ENCODE measurements at regions not wholly inside any gene's neighbourhood (a gene's known extent, or its start where the extent isn't known, plus 50 kb on each side); places are given as distances from the start of the nearest gene placed in this dataset.
"Not testable (repeated sequence)": the region's sequence is repeated elsewhere in the genome, so short reads cannot be mapped to it uniquely, and the experiment has no call there.

DNA sequence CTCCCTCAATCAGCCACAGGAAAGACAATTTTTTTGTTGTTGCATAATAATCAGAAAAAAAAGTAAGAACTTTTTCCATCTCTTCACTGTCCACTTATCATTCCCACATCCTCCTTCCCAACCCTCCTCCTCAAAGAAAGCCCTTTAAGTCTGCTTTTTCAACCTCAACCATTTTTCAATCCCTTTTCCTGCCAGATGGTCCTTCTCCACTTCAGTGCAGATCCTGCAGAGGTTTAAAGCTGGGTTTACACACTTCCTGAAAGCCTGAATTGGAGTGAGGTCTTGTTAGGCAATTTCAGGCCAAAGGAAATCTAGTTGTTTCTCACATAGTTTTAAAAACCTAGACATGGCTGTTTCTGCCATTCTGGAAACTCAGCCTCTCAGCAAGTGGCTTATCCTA, 78.3 kb downstream of the RPL27A start:
- Mint-ChIP-seq H3K4me1 (no peaks in the 10 kb centered on the region), H3K27me3 (no peaks in the 10 kb centered on the region), H3K9me3 (no peaks in the 10 kb centered on the region), H3K27ac (no peak overlapping the region), H3K36me3 (ENCODE audit: low read depth) (no peaks in the 10 kb centered on the region), H3K4me3 (no peak overlapping the region)
- no peak for DNase-seq
- POLR2A ChIA-PET: no interaction called here
- CTCF ChIA-PET: no interaction called here

DNA sequence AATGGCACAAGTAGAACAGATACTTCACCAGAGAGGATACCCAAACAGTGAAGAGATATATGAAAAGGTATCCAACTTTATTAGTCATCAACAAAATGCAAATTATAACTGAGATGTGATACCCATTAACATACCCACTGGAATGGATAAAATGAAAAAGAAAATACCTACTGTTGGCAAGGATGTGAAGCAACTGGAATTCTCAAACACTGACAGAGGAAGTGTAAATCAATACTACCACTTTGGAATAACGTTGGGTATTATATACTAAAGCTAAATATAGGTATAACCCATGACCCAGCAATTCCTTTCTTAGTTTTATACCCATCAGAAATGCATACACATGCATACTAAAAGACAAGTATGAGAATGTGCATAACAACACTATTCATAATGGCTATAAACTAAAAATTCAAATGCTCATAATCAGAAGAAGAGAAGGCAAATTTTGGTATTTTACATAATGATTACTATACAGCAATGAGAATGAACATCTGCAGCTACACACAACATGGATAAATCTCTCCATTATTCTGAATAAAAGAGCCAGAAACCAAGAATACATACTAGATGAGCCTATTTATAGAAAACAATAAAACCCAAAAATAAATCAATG, 80.6 kb downstream of the RPL27A start:
- Mint-ChIP-seq H3K27me3 (peaks cover 2% of the 10 kb centered on the region), H3K4me1 (no peaks in the 10 kb centered on the region), H3K27ac (no peak overlapping the region), H3K36me3 (ENCODE audit: low read depth) (no peaks in the 10 kb centered on the region), H3K9me3 (no peaks in the 10 kb centered on the region), H3K4me3 (no peak overlapping the region)
- DNase-seq: no peak
- ChIA-PET CTCF (interaction anchor here (0.6 kb wide), 1 partner anchor 647 kb away, joined by 3 read pairs; no protein-coding TSS in a partner anchor), POLR2A (no interaction called here)

DNA sequence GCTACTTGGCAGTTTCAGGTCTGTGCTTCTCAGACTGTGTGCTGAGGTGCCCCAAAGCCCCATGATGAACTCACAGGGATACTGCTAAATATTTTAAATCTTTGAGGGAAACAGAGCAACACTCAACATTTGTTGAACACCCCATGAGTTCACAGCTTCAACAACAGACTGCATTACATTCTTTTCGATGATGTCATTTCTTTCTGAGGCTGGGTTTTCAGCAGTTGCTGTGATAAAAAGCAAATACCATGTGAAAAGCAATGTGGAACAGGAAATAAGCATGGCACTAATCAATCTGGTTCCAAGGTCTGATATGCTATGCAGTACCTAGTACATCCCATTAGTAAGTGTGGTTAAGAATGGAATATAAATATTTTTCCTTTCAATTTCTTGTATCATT, 82.7 kb downstream of the RPL27A start:
- no peak overlapping the region for H3K27ac Mint-ChIP-seq
- no peaks in the 10 kb centered on the region for H3K4me1 Mint-ChIP-seq
- H3K9me3 Mint-ChIP-seq: no peaks in the 10 kb centered on the region
- ChIA-PET POLR2A (no interaction called here), CTCF (interaction anchor here (1.3 kb wide), 1 partner anchor 13 kb away, joined by 7 read pairs; no protein-coding TSS in a partner anchor)
- peaks cover 2% of the 10 kb centered on the region for H3K27me3 Mint-ChIP-seq
- no peaks in the 10 kb centered on the region for H3K36me3 Mint-ChIP-seq (ENCODE audit: low read depth)
- H3K4me3 Mint-ChIP-seq: no peak overlapping the region
- DNase-seq: no peak

DNA sequence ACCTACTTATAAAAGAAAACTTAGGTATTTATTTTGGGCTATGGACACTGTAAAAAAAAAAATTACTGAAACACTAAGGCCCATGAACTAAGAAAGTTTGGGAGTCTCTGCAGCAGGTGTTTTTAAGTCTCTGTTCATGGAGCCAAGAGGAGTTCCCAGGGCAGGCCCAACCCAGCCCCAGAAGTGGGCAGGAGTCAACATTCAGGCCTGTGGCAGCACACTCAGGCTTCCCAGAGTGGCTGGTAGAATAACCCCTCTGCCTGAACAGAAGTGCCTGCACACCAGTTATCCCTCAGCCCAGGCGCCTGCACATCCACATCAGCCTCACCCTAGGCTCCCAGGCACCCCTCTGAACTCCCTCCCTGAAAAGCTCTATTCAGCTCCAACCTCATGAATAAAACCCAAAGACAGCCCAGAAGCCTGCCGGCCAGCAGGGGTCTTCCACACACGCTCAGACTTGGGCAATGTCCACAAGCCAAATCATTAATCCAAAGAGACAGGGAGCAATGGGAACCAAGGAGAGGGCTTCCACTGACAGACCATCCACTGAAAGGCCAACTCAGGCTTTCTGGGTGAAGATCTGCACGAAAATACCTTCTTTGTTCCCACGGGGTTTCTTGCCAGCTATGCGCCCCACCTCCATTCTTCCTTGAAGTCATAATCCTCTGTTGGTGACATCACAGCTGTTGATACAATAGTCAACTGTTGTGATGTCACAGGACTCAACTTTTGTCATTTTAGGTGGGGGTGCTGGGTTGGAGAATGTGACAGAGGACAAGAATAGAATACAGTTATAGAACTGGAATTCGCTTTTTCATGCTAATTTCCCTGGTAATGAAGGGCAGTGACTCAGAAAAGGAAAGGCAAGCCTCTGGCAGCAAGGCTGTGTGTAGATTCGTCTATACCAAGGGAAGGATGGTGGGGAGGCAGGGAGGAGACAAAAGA, 83.7 kb downstream of the RPL27A start:
- Mint-ChIP-seq H3K27ac (no peak overlapping the region), H3K4me3 (no peak overlapping the region), H3K27me3 (peaks cover 2% of the 10 kb centered on the region), H3K36me3 (ENCODE audit: low read depth) (no peaks in the 10 kb centered on the region), H3K4me1 (no peaks in the 10 kb centered on the region), H3K9me3 (no peaks in the 10 kb centered on the region)
- DNase-seq: no peak
- ChIA-PET POLR2A (no interaction called here), CTCF (interaction anchor here (0.6 kb wide), 1 partner anchor 1048 kb away, joined by 3 read pairs; no protein-coding TSS in a partner anchor)

DNA sequence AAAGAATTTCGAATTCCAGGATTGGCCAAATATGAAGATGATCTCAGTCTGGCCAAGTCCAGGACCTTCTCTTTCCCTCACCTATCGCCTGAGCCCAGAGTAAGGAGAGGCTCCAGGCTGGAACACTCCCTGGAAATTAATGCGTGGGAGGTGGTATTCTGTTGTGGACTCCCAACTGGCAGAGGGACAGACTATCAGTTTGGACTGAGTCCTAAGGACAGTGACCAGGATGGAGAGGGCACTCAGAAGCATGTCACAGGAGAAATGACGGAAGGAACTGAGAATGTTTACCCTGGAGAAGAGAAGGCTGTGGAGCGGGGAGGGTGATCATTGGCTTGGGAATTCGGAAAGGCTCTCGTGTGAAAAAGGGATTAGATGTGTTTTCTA, 84.4 kb downstream of the RPL27A start:
- no peak overlapping the region for H3K27ac Mint-ChIP-seq
- ChIA-PET POLR2A (no interaction called here), CTCF (no interaction called here)
- H3K4me1 Mint-ChIP-seq: no peaks in the 10 kb centered on the region
- H3K36me3 Mint-ChIP-seq (ENCODE audit: low read depth): no peaks in the 10 kb centered on the region
- H3K9me3 Mint-ChIP-seq: no peaks in the 10 kb centered on the region
- no peak overlapping the region for H3K4me3 Mint-ChIP-seq
- peaks cover 2% of the 10 kb centered on the region for H3K27me3 Mint-ChIP-seq
- no peak for DNase-seq

DNA sequence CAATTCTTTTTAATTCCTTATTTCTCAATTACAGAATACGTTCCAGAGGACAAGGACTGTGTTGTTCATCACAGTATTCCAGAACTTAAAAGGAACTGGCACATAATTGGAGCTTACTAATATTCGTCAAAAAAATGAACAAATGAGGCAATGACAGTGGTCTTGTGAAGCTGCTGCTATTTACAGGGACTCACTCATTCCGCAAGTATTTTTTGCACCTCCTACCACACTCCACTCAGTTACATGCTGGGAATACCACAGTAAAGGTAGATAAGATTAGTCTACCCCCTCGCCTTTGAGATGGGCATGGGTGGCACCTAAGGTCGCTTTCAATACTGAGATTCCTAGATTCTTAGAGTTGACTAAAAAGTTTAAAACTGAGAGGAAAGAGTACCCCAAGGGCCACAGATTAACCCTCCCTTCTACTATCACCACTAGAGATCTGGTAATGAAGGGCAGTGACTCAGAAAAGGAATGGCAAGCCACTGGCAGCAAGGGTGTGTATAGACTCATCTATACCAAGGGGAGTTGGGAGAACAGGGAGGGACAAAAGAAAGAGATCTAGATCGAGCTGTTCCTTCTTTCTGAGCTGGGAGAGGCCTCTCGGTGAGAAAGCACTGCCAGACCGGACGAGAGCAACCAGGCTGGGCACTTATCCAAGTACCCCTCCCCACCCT, 85.0 kb downstream of the RPL27A start:
- no peaks in the 10 kb centered on the region for H3K36me3 Mint-ChIP-seq (ENCODE audit: low read depth)
- H3K4me1 Mint-ChIP-seq: no peaks in the 10 kb centered on the region
- DNase-seq: no peak
- ChIA-PET POLR2A (no interaction called here), CTCF (interaction anchor here (1.6 kb wide), 1 partner anchor 10 kb away, joined by 4 read pairs; no protein-coding TSS in a partner anchor)
- no peak overlapping the region for H3K4me3 Mint-ChIP-seq
- H3K9me3 Mint-ChIP-seq: no peaks in the 10 kb centered on the region
- no peak overlapping the region for H3K27ac Mint-ChIP-seq
- peaks cover 2% of the 10 kb centered on the region for H3K27me3 Mint-ChIP-seq

DNA sequence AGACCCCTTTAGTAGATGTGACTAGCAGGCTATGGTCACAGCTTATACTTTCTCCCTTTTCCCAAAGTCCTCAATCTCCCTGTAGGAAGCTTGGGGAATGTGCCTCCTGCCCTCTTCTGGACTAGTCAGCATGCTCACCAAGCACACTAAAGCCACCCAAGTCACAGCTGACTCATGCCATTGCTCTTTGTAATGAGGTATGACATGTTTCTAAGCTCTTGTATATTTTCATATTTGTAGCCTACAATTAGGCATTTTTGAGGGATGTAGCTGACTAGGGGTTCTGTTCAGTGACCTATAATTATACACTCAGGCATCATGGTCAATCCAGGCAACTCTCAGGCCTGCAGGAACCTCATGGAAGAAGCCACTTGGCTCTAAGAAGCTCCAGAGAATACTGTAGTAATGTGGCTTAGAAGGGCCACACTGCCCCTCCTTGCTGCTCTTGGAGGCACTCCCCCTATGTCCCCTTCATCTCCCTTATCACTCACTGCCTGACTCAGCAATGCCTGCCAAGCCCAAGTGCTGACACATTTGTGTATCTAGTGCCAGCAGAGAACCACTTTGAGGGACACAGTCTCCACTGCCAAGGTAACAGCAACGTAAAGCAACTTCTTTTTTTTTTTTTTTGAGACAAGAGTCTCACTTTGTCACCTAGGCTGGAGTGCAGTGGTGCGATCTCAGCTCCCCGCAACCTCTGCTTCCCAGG, 86.2 kb downstream of the RPL27A start:
- H3K27ac Mint-ChIP-seq: no peak overlapping the region
- no peaks in the 10 kb centered on the region for H3K36me3 Mint-ChIP-seq (ENCODE audit: low read depth)
- H3K4me1 Mint-ChIP-seq: no peaks in the 10 kb centered on the region
- ChIA-PET POLR2A (no interaction called here), CTCF (interaction anchor here (1.6 kb wide), 1 partner anchor 11 kb away, joined by 4 read pairs; no protein-coding TSS in a partner anchor)
- H3K4me3 Mint-ChIP-seq: no peak overlapping the region
- no peaks in the 10 kb centered on the region for H3K9me3 Mint-ChIP-seq
- peaks cover 2% of the 10 kb centered on the region for H3K27me3 Mint-ChIP-seq
- DNase-seq: no peak

DNA sequence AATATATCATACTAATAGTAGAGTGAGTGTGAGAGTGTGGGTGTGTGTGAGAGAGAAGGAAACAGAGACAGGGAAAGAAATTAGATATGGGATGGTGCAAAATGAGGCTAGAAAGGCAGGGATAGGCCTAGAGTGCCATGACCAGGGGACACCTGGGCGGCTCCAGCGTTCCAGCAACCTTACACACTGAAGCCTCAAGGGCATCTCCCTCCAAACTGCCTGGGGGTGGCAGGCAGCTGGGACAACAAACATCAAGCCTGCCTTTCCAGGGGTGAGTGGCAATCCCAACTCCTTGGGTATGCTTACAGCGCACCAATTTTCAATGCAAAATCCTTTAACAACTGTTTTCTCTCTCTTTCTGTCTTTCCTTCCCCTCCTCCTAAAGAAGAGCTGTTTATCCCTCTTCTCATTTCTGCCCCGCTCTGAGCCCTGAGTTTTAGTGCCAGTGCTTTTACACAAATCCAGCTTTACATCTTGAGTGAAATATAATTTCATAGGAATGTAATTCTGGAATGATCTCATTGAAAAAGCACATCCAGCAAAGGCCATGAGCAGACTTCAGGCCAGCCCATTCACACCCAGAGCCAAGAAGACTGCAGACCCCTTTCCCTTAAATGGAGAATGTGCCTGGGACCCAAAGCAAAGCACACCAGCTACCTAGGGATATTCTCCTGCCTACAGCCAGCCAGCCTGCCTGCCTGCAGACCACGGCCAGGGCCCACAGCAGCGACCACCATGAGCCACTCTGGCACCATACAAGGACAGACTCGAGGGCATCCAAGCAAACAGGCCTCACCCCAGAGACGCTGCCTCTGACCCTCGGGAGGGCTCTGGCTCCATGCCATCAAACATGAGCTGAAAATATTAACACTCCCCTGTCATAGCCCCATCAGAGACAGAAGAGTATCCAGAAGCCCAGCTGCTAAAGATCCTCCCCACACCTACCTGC, 90.3 kb downstream of the RPL27A start:
- ChIA-PET CTCF (interaction anchor here (0.5 kb wide), 1 partner anchor 187 kb away, joined by 3 read pairs; no protein-coding TSS in a partner anchor), POLR2A (no interaction called here)
- Mint-ChIP-seq H3K4me1 (peaks cover 2% of the 10 kb centered on the region), H3K27me3 (peaks cover under 1% of the 10 kb centered on the region), H3K36me3 (ENCODE audit: low read depth) (no peaks in the 10 kb centered on the region), H3K27ac (no peak overlapping the region), H3K9me3 (no peaks in the 10 kb centered on the region), H3K4me3 (no peak overlapping the region)
- no peak for DNase-seq

DNA sequence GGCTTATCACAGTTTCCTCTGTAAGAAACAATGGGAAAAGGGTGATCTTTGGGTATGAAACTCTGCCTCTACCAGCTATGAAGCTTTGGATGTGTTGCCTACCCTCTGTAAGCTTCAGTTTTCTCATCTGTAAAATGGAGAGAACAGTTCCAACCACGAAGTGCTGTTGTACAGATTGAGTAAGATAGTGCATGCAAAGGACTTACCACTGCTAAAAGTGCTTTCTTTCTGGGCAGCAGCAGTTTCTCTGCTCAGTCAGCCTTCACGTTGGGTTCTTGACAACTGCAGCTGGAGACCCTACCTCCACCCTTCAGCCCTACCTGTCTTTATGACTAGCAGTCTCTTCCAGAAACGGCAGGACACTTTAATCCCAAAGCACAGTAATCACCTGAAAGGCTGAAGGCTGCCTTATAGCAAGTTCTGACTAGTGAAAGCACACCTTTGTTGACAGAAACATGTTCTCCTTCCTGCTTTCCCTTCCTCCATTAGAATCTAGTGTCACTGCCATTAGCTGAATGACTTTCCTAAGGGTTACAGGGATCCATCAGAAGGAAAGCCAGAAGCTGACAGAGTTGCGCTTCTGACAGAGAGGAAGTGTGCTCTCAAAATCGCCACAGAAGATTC, 91.4 kb downstream of the RPL27A start:
- Mint-ChIP-seq H3K4me1 (peaks cover 2% of the 10 kb centered on the region), H3K36me3 (ENCODE audit: low read depth) (no peaks in the 10 kb centered on the region), H3K27me3 (no peaks in the 10 kb centered on the region), H3K9me3 (no peaks in the 10 kb centered on the region), H3K4me3 (no peak overlapping the region), H3K27ac (no peak overlapping the region)
- DNase-seq: no peak
- CTCF ChIA-PET: interaction anchor here (1.3 kb wide), 1 partner anchor 16 kb away, joined by 3 read pairs; no protein-coding TSS in a partner anchor
- POLR2A ChIA-PET: interaction anchor here (0.6 kb wide), 1 partner anchor 30 kb away, joined by 8 read pairs; no protein-coding TSS in a partner anchor

DNA sequence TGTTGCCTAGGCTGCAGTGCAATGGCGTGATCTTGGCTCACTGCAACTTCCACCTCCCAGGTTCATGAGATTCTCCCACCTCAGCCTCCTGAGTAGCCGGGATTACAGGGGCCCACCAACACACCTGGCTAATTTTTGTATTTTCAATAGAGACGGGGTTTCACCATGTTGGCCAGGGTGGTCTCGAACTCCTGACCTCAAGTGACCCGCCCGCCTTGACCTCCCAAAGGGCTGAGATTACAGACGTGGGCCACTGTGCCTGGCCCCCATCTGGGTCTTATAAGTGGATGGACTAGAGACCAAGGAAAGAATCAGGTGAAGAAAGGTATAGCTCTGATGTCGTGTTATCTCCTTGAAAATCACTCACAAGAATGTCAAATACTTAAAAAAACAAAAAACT, 92.3 kb downstream of the RPL27A start:
- H3K4me3 Mint-ChIP-seq; H3K9me3 Mint-ChIP-seq; H3K27ac Mint-ChIP-seq; CTCF ChIA-PET; DNase-seq; H3K27me3 Mint-ChIP-seq; POLR2A ChIA-PET; H3K4me1 Mint-ChIP-seq; H3K36me3 Mint-ChIP-seq (ENCODE audit: low read depth): not testable (repeated sequence)

DNA sequence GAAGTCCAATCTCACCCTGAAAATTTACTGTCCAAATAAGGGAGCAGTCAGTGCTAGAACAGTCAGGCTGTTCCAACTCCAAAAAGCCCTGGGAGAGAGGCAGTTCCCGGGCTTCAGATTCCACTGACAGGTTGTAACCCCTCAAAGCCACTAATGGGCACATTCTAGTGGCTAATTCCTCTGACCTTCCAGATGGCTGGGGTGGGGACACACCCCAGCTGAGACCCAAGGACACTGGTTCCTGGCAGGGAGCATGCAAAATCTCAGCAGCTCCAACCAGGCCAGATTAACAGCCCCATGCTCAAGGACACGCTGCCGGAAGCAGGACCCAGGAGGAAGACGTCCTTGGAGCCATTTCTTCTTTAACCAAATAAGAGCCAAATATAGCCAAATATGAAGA, 92.7 kb downstream of the RPL27A start:
- peaks cover 2% of the 10 kb centered on the region for H3K4me1 Mint-ChIP-seq
- no peak for DNase-seq
- POLR2A ChIA-PET: no interaction called here
- H3K9me3 Mint-ChIP-seq: no peaks in the 10 kb centered on the region
- CTCF ChIA-PET: no interaction called here
- H3K4me3 Mint-ChIP-seq: no peak overlapping the region
- peaks cover 1% of the 10 kb centered on the region for H3K27me3 Mint-ChIP-seq
- no peaks in the 10 kb centered on the region for H3K36me3 Mint-ChIP-seq (ENCODE audit: low read depth)
- H3K27ac Mint-ChIP-seq: no peak overlapping the region

All from activated CD4-positive, alpha-beta T cell treated with anti-CD3 and anti-CD28 coated beads, Interleukin-2, amount 10 ng/mL, durations not matched to agents 7 days and 5 days (primary cell).